ENCODE measurements at regions not wholly inside any gene's neighbourhood (a gene's known extent, or its start where the extent isn't known, plus 50 kb on each side); places are given as distances from the start of the nearest gene placed in this dataset.

DNA sequence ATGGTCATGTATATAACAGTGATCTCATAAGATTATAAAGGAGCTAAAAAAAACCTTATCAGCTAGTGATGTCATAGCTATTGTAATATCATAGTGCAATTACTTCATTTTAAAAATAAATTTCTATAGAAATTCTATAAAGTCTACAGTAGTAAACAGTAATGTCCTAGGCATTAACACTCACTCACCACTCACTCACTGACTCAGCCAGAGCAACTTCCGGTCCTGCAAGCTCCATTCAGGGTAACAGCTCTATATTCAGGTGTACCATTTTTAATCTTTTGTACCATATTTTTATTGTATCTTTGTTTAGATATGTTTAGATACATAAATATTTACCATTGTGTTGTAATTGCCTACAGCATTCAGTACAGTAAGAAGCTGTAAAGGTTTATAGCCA, 524.4 kb upstream of the CDH5 start:
- TF ChIP-seq, protein P1, sequence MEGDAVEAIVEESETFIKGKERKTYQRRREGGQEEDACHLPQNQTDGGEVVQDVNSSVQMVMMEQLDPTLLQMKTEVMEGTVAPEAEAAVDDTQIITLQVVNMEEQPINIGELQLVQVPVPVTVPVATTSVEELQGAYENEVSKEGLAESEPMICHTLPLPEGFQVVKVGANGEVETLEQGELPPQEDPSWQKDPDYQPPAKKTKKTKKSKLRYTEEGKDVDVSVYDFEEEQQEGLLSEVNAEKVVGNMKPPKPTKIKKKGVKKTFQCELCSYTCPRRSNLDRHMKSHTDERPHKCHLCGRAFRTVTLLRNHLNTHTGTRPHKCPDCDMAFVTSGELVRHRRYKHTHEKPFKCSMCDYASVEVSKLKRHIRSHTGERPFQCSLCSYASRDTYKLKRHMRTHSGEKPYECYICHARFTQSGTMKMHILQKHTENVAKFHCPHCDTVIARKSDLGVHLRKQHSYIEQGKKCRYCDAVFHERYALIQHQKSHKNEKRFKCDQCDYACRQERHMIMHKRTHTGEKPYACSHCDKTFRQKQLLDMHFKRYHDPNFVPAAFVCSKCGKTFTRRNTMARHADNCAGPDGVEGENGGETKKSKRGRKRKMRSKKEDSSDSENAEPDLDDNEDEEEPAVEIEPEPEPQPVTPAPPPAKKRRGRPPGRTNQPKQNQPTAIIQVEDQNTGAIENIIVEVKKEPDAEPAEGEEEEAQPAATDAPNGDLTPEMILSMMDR (IDR thresholded peaks at IDR 0.05), result no peak
- no peak for TF ChIP-seq EZH2 (IDR thresholded peaks at IDR 0.05; ENCODE audit: borderline replicate concordance, insufficient read depth, low read depth, low read length, poor library complexity, severe bottlenecking)
